Omental fat pad (tissue), 3 donors: ENCODE measurements at regions not wholly inside any gene's neighbourhood (a gene's known extent, or its start where the extent isn't known, plus 50 kb on each side); places are given as distances from the start of the nearest gene placed in this dataset.

ENCODE experiments used
- ATAC-seq: fragments of 150-250 bp; one replicate; pipeline ENCODE4 v1.9.1; 2016; ENCODE audit warnings: mild to moderate bottlenecking, moderate library complexity; ENCODE audit not compliant: low FRiP score
- DNase-seq: peaks from one replicate; pipeline ENCODE4 v3.0.0-alpha.2; 2019; ENCODE audit warnings: low spot score
- TF ChIP-seq, protein P1 (sequence below), 3 donors: fragments of 450-650 bp; IDR thresholded peaks; one replicate each; pipeline ENCODE4 v1.5.1; 2016 to 2017; ENCODE audit warnings: antibody characterized with exemption in 3 of 3, mild to moderate bottlenecking in 3 of 3, moderate library complexity in 2 of 3

GRCh38 chr1:177809819-177810218 lies 160.0 kb downstream of the SEC16B start:
- TF ChIP-seq, protein P1, sequence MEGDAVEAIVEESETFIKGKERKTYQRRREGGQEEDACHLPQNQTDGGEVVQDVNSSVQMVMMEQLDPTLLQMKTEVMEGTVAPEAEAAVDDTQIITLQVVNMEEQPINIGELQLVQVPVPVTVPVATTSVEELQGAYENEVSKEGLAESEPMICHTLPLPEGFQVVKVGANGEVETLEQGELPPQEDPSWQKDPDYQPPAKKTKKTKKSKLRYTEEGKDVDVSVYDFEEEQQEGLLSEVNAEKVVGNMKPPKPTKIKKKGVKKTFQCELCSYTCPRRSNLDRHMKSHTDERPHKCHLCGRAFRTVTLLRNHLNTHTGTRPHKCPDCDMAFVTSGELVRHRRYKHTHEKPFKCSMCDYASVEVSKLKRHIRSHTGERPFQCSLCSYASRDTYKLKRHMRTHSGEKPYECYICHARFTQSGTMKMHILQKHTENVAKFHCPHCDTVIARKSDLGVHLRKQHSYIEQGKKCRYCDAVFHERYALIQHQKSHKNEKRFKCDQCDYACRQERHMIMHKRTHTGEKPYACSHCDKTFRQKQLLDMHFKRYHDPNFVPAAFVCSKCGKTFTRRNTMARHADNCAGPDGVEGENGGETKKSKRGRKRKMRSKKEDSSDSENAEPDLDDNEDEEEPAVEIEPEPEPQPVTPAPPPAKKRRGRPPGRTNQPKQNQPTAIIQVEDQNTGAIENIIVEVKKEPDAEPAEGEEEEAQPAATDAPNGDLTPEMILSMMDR (IDR thresholded peaks at IDR 0.05) = no peak
- ATAC-seq (no peak), DNase-seq (no peak)

DNA sequence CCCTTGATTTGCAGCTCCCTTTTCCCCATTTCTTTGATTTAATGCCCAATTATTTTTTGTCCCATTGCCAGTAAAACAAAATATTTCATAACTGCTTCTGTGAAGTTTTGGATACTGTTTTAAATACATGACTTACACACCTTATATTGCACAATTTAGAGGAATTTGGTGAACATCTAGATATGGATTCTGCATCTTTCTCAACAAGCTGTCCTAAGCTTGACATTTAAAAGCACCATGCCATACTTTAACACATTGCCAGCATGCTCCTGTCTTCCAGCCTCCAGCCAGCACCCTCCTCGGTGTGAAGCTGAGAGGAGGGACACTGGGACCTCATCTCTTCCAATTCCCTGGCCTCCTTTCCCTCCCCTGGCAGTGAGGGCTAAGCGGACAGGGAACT lies 167.6 kb downstream of the SEC16B start:
- peak; percentile 90 for ATAC-seq
- DNase-seq = no peak
- TF ChIP-seq, protein P1 (IDR thresholded peaks at IDR 0.05) = no peak

DNA sequence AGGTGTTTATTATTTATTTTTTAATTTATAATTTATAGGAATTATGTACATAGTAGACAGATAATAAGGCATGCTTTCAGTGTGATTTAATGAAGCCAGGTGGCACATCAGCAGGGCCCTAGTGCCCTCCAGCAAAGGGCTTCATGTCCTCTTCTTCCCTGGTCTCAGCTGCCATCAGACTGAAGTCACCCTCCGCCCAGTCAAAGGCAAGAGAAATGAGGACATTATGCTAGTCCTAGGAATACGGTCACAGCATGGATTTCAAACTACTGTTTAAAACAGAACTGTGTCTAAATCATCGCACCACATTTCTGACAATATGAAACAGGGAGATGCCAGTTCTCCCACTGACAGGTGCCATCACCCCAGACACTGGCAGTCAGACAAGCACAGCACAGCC lies 168.1 kb downstream of the SEC16B start:
- DNase-seq (no peak), ATAC-seq (no peak)
- TF ChIP-seq, protein P1 (IDR thresholded peaks at IDR 0.05) = no peak

DNA sequence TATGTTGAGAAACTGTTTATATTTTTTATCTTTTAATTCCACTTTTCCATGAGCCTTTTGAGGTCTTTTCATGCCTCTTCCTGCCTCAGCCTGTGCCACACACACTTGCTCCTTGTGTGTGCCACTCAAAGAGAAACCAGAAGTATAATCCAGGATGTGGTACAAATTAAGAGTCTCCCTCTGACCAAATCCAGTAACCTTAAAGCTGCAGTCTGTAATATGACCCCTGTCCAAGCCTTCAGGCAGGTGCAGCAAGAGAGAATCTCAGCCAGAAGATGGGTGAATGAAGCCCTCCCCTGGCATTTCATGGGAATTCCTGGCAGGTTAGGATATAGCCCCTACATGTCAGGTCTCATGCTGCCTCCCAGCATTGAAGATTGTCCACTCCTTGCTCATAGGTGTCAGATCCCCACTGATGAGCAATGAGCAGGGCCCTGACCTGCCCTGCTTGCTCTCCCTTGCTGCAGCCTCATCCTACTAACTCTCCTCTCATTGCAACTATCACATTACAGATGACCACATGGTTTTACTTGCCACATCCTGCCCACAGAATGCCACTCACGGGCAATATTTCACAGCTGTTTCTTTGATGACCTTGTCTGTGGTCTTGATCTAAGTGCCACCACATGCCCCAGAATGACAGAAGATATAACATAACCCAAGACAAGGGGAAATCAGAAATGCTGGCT lies 169.3 kb downstream of the SEC16B start:
- DNase-seq (no peak), ATAC-seq (peak; percentile 87)
- TF ChIP-seq, protein P1 (IDR thresholded peaks at IDR 0.05) = no peak

DNA sequence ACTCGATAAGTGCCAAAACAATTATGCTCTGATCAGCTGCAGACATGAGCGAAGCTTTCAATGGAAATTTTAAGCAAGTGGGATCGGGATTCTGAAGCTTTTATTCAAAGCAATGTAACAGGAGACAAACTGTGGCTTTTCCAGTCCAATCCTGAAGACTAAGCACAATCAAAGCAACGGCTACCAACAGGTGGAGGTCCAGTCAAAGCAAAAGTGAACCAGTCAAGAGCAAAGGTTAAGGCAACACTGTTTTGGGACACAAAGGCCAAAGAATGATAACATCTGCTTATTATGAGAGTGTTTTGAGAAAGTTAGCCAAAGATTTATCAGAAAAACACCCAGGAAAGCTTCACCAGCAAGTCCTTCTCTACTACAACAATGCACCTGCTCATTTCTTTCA lies 170.1 kb downstream of the SEC16B start:
- no peak for ATAC-seq
- no peak for DNase-seq
- TF ChIP-seq, protein P1 (IDR thresholded peaks at IDR 0.05) = no peak

DNA sequence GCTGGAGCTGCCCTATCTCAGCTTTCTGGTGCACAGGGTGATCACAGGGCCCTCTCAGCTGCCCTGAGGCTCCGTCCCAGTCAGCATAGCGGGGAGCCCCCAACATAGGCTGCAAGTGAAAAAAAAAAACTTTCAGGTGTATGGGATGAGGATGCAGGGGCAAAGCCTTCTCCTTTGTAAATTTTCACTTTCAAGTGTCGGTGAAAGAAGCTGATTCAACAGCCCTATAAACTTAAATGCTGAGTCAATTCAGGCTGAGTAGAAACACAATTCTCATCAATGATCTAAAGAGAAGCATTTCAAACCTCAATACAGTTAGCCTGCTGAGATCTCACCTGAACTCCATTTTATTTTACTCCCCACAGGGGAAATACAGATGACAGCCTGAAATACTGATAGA lies 171.2 kb downstream of the SEC16B start:
- TF ChIP-seq, protein P1 (IDR thresholded peaks at IDR 0.05) = no peak
- DNase-seq (no peak), ATAC-seq (no peak)

DNA sequence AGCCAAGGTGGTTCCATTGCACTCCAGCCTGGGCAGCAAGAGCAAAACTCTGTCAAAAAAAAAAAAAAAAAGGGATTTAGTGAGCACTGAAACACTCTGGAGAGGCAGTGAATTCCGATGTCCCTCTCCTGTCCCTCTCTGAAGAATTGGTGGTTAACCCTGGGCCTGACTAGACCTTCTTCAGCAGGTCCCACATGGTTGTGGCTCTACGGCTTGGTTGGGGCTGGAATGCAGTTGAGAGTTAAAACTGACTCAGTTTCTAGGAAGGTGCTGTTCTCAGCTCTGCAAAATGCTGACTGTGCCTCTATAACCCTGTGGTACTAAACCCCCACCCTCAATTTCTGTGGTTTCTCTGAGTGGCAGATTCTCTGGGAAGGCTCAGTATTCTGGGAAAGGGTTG lies 173.3 kb downstream of the SEC16B start:
- TF ChIP-seq, protein P1 (IDR thresholded peaks at IDR 0.05) = no peak
- no peak for DNase-seq
- ATAC-seq = no peak
